ENCODE measurements at regions not wholly inside any gene's neighbourhood (a gene's known extent, or its start where the extent isn't known, plus 50 kb on each side); places are given as distances from the start of the nearest gene placed in this dataset.

- Histone ChIP-seq H3K27ac (no peak overlapping the region), H3K9me3 (no peaks in the 10 kb centered on the region), H3K4me1 (no peaks in the 10 kb centered on the region), H3K36me3 (no peaks in the 10 kb centered on the region), H3K27me3 (no peaks in the 10 kb centered on the region), H3K4me3 (no peak overlapping the region)
- no peak for DNase-seq (ENCODE audit: extremely low spot score in 2 of 2)
- no peak for TF ChIP-seq POLR2A (IDR thresholded peaks at IDR 0.05)
- TF ChIP-seq CTCF (IDR thresholded peaks at IDR 0.05), result no peak
- TF ChIP-seq POLR2AphosphoS5 (IDR thresholded peaks at IDR 0.05; ENCODE audit: insufficient read depth in 1 of 2, low read depth in 1 of 2), result no peak
- intact Hi-C loops (cut with DNase I), result no loop called here
Measured at GRCh38 chr3:166663194-166663593, 716.9 kb downstream of the ZBBX start.

- H3K27ac ChIP-seq, result no peak overlapping the region
- H3K36me3 ChIP-seq, result no peaks in the 10 kb centered on the region
- intact Hi-C loops (cut with DNase I), result no loop called here
- TF ChIP-seq POLR2AphosphoS5 (IDR thresholded peaks at IDR 0.05; ENCODE audit: insufficient read depth in 1 of 2, low read depth in 1 of 2) (no peak), CTCF (IDR thresholded peaks at IDR 0.05) (no peak), POLR2A (IDR thresholded peaks at IDR 0.05) (no peak)
- H3K4me3 ChIP-seq, result no peak overlapping the region
- no peaks in the 10 kb centered on the region for H3K4me1 ChIP-seq
- H3K9me3 ChIP-seq, result no peaks in the 10 kb centered on the region
- DNase-seq (ENCODE audit: extremely low spot score in 2 of 2), result no peak
- H3K27me3 ChIP-seq, result no peaks in the 10 kb centered on the region
Measured at GRCh38 chr3:166661621-166662020, 718.5 kb downstream of the ZBBX start.

- H3K27ac ChIP-seq, result no peak overlapping the region
- intact Hi-C loops (cut with DNase I), result no loop called here
- H3K9me3 ChIP-seq, result no peaks in the 10 kb centered on the region
- H3K4me3 ChIP-seq, result no peak overlapping the region
- H3K4me1 ChIP-seq, result no peaks in the 10 kb centered on the region
- no peak for TF ChIP-seq CTCF (IDR thresholded peaks at IDR 0.05)
- no peak for TF ChIP-seq POLR2A (IDR thresholded peaks at IDR 0.05)
- no peak for DNase-seq (ENCODE audit: extremely low spot score in 2 of 2)
- H3K27me3 ChIP-seq, result no peaks in the 10 kb centered on the region
- no peaks in the 10 kb centered on the region for H3K36me3 ChIP-seq
Measured at GRCh38 chr3:166660962-166661361, 719.1 kb downstream of the ZBBX start.

- Histone ChIP-seq H3K27me3 (no peaks in the 10 kb centered on the region), H3K9me3 (no peaks in the 10 kb centered on the region), H3K4me1 (no peaks in the 10 kb centered on the region), H3K36me3 (no peaks in the 10 kb centered on the region), H3K4me3 (no peak overlapping the region), H3K27ac (no peak overlapping the region)
- DNase-seq (ENCODE audit: extremely low spot score in 2 of 2), result no peak
- no peak for TF ChIP-seq CTCF (IDR thresholded peaks at IDR 0.05)
- intact Hi-C loops (cut with DNase I), result no loop called here
Measured at GRCh38 chr3:166637984-166638530, 742.0 kb downstream of the ZBBX start.

- intact Hi-C loops (cut with DNase I), result no loop called here
- H3K27me3 ChIP-seq, result no peaks in the 10 kb centered on the region
Measured at GRCh38 chr3:166634091-166634746, 745.9 kb downstream of the ZBBX start.

More at GRCh38 chr3:166634091-166634746, 745.9 kb downstream of the ZBBX start:
- no peaks in the 10 kb centered on the region for H3K9me3 ChIP-seq
- no peaks in the 10 kb centered on the region for H3K4me1 ChIP-seq
- H3K36me3 ChIP-seq, result no peaks in the 10 kb centered on the region
- TF ChIP-seq POLR2A (IDR thresholded peaks at IDR 0.05) (no peak), CTCF (IDR thresholded peaks at IDR 0.05) (no peak), POLR2AphosphoS5 (IDR thresholded peaks at IDR 0.05; ENCODE audit: insufficient read depth in 1 of 2, low read depth in 1 of 2) (no peak)
- H3K4me3 ChIP-seq, result no peak overlapping the region
- no peak overlapping the region for H3K27ac ChIP-seq
- DNase-seq (ENCODE audit: extremely low spot score in 2 of 2), result no peak

Data from vagina (tissue), 2 donors.